HCEC 1CT (cell line): ENCODE measurements at regions not wholly inside any gene's neighbourhood (a gene's known extent, or its start where the extent isn't known, plus 50 kb on each side); places are given as distances from the start of the nearest gene placed in this dataset.
"Not testable (repeated sequence)": the region's sequence is repeated elsewhere in the genome, so short reads cannot be mapped to it uniquely, and the experiment has no call there.

Experiments used
- DNase-seq: peaks from one replicate; pipeline ENCODE4 v3.0.0-alpha.2; 2017

GRCh38 chr1:74949348-74949747 lies 184.8 kb upstream of the LHX8 start:
- not testable (repeated sequence) for DNase-seq

DNA sequence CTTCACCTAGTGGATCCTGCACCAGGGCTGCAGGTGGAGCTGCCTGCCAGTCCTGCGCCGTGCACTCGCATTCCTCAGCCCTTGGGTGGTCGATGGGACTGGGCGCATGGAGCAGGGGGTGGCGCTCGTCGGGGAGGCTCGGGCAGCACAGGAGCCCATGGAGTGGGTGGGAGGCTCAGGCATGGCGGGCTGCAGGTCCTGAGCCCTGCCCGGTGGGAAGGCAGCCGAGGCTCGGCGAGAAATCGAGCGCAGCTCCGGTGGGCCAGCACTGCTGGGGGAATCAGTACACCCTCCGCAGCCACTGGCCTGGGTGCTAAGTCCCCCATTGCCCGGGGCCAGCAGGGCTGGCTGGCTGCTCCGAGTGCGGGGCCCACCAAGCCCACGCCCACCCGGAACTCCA lies 182.2 kb upstream of the LHX8 start:
- DNase-seq, result not testable (repeated sequence)

- no peak for DNase-seq
Measured at GRCh38 chr1:74952786-74953185, 181.4 kb upstream of the LHX8 start.

- DNase-seq, result no peak
Measured at GRCh38 chr1:74953622-74954021, 180.6 kb upstream of the LHX8 start.

GRCh38 chr1:74963120-74963519 lies 171.1 kb upstream of the LHX8 start:
- DNase-seq, result no peak

- no peak for DNase-seq
Measured at GRCh38 chr1:74964508-74965102, 169.6 kb upstream of the LHX8 start.

DNA sequence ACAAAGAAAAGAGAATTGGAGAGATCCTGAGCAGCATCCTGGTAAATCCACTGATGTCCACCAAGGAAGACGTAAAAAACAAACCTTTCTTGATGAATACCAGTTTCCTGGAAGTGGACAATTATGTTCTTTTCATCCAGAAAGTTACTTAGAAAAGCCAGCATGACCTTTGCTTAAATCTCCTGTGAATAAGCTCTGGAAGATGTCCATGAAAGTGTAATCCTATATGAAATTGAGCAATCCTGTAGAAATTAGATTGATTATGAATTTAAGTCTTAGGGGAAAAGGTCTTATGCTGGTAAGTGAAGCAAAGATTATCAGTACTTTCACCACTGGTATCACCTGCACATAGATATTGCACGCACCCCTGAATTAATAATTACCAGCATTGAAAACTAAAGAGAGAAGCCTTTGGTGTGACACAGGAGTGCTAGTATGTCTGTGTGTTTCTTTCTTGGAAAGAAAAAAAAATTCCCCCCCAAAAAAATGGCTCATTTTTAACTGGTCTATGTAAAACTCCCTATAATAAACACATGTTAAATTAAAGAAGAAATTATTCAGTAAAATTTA lies 164.5 kb upstream of the LHX8 start:
- no peak for DNase-seq

- no peak for DNase-seq
Measured at GRCh38 chr1:74971982-74972381, 162.2 kb upstream of the LHX8 start.

DNA sequence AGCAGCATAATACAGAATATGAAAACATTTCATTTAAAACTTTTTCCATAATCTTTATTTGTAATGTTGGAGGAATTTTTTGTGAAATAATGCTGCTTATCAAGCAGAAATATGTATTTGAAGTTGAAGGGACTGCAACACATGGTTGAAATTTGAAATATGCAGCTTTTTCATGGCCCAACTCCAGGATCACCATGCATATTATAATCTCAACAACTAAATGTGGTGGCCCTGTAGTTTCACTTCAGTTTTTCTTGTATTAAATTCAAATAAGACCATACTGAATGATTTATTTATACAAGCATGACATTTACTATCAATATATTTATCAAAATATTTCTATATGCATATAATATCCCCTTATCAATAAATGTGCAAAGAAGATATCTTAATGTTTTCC lies 157.7 kb upstream of the LHX8 start:
- DNase-seq, result no peak

DNA sequence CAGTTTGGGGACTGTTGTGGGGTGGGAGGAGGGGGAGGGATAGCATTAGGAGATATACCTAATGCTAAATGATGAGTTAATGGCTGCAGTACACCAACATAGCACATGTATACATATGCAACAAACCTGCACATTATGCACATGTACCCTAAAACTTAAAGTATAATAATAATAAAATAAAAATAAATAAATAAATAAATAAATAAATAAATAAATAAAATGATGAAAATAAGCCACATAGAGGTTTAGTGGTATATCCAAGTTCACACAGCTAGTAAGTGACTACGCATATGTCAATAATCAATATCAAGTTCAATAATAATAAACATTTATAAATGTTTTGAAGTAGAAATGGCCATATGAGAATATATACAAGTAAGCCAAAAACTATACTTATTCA lies 141.7 kb upstream of the LHX8 start:
- not testable (repeated sequence) for DNase-seq

DNA sequence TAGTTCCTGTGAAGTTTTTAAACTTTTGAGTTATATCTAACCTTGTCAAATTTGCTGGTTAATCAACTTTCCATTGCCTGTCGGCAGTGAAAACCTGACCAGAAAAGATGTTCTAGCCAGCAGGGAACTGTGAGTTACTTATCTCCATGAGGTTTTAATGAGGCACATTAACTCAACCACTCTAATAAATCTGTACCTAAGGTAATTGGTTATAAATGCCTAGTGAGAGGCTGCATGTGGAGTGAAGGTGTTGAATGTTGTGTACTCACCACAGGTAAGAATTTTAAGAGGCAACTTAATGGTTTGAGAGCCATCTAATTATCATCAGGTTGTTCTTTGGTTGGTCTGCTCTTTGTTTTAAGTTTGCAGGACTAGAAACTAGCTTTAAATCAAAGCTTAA lies 138.4 kb upstream of the LHX8 start:
- no peak for DNase-seq

- DNase-seq, result no peak
Measured at GRCh38 chr1:75010547-75010946, 123.6 kb upstream of the LHX8 start.

DNA sequence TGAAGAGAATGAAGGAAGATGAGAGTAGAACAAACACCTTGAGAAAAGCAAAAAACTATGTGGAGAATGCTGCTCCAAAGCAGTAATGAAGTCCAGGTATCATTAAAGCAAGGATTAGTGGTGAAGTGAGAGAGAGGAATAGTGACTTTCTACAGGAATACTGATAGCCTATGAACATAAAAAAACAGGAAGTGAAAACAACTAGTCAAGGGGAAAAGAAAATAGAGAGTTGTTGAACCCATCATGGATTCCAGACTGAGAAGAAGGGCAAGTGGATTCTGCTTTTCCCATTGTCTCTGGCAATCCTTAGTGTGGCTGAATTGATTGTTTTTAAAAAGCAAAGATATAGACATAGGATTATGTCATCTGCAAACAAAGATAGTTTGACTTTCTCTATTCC lies 119.9 kb upstream of the LHX8 start:
- DNase-seq, result no peak

- no peak for DNase-seq
Measured at GRCh38 chr1:75023005-75023404, 111.2 kb upstream of the LHX8 start.

- DNase-seq, result no peak
Measured at GRCh38 chr1:75034376-75034775, 99.8 kb upstream of the LHX8 start.

DNA sequence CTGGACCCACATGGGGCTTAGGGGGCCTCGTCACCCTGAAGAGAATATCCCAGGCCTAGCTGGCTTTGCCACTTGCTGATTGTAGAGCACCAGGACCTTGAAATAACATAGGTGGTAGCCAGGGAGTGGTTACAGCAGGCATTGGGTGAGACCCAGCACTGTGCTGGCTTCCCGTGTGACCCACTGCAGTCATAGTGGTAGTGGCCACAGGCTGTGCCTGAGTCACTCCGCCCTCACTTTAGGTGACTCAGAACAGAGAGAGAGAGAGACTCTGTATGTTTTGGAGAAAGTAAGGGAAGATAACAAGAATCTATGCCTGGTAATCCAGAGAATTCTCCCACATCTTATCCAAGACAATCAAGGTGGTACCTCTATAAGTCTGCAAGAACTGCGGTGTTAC lies 98.7 kb upstream of the LHX8 start:
- DNase-seq, result no peak

DNA sequence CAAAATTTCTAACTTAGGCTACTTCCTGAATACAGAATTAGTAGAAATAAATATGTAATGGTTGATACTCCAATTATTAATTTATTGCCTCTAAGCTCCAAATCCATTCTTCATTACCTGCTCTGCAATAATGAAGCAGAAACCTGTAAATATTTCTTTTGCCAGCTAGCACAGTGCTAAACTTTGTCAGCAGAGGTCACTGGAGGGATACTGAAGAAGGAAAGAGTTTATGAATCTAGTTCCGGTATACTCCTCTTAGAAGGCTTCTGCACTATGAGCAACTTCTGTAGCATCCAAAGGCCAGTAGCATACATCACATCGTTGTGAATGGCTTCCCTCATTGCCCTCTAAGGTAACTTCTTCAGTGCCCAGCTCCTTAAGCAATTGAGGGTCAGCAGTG lies 81.0 kb upstream of the LHX8 start:
- no peak for DNase-seq

GRCh38 chr1:75058424-75058823 lies 75.8 kb upstream of the LHX8 start:
- DNase-seq, result no peak

DNA sequence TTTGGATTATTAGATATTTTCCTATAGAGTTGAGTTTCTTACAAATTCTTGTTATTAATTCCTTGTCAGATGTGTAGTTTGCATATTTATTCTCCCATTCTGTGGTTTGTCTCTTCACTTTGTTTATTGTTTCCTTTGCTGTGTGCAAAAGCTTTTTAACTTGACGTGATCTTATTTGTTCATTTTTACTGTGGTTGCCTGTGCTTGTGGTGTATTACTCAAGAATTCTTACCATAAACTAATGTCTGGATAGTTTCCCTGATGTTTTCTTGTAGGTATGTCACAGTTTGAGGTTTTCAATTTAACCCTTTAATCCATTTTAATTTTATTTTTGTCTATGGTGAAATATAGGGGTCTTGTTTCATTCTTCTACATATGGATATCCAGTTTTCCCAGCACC lies 72.1 kb upstream of the LHX8 start:
- no peak for DNase-seq

DNA sequence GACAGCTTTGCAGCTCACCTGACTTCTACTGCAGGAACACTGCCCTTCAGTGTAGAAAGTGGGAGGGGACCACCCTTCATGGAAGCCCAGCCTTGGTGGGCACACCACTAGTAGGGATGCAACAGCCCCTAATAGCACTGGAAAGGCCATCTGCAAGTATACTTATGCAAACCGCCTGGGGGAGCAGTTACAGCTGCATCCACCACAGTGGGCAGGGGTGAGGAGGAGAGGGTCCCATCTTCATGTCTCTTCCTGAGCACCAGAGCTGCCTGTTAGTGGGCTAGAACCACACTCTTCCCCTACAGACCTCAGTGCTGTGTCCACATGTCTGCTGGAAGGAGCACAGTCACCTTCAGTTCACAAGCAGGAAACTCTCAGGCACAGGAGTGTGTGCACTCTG lies 66.2 kb upstream of the LHX8 start:
- no peak for DNase-seq

DNA sequence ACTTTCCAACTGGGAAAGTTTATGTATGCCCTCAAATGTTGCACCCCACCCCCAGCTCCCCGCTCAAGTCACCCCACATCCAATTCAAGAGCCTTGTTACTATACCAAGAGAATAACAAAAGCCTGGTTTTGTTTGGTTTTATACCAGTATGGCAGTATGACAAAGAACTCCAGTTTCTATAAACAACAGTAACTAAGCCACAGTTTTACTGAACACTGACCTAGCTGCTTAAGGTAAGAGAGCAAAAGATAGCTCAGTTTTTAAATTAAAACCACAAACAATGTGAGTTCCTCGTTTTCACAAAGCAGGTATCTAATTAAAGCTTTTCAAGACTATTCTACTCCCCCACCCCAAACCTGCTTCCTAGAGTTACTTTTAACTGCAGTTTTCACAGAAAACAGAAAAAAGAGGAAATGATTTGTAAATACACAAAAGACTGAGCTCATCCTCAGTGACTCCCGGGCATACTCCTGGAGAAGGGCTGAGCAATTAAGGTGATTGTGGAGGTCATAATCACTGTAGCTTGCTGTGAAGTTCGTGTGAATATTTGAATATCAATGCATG lies 59.3 kb upstream of the LHX8 start:
- no peak for DNase-seq

- no peak for DNase-seq
Measured at GRCh38 chr1:75079538-75080290, 54.5 kb upstream of the LHX8 start.

GRCh38 chr1:75083223-75083622 lies 51.0 kb upstream of the LHX8 start:
- no peak for DNase-seq

- no peak for DNase-seq
Measured at GRCh38 chr1:75083848-75084514, 50.2 kb upstream of the LHX8 start.
